Islet of Langerhans (tissue), 1 donor: ENCODE measurements at regions not wholly inside any gene's neighbourhood (a gene's known extent, or its start where the extent isn't known, plus 50 kb on each side); places are given as distances from the start of the nearest gene placed in this dataset.
"Not testable (repeated sequence)": the region's sequence is repeated elsewhere in the genome, so short reads cannot be mapped to it uniquely, and the experiment has no call there.

Experiments used
- FAIRE-seq: peaks from one replicate; lab custom pipeline; 2011; peaks lifted over from hg19 to GRCh38; lab: Jason Lieb, UNC

GRCh38 chr1:147103416-147104155, 68.7 kb downstream of the PRKAB2 start:
- FAIRE-seq = not testable (repeated sequence)

GRCh38 chr1:147099192-147099591, 73.1 kb downstream of the PRKAB2 start:
- no peak for FAIRE-seq

DNA sequence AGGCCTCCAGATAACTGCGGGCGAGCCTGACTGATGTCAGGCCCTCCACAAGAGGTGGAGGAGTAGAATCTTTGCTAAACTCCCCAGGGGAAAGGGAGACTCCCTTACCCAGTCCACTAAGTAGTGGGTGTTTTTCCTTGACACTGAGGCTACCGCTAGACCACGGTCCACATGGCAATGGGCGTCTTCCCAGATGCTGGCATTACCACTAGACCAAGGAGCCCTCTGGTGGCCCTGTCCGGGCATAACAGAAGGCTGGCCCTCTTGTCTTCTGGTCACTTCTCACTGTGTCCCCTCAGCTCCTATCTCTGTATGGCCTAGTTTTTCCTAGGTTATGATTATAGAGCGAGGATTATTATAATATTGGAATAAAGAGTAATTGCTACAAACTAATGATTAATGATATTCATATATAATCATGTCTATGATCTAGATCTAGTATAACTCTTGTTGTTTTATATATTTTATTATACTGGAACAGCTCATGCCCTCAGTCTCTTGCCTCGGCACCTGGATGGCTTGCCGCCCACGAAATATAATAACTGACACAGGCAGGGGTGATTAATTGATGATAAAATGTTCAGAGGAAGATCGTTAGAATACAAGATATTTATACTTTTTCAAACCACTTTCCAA, 73.8 kb downstream of the PRKAB2 start:
- FAIRE-seq = not testable (repeated sequence)

GRCh38 chr1:147095691-147096090, 76.6 kb downstream of the PRKAB2 start:
- no peak for FAIRE-seq

GRCh38 chr1:147091801-147092200, 80.5 kb downstream of the PRKAB2 start:
- no peak for FAIRE-seq

- no peak for FAIRE-seq
These were observed 82.8 kb downstream of the PRKAB2 start for GRCh38 chr1:147089457-147089856.

- FAIRE-seq = no peak
These were observed 86.1 kb downstream of the PRKAB2 start for GRCh38 chr1:147086129-147086528.

DNA sequence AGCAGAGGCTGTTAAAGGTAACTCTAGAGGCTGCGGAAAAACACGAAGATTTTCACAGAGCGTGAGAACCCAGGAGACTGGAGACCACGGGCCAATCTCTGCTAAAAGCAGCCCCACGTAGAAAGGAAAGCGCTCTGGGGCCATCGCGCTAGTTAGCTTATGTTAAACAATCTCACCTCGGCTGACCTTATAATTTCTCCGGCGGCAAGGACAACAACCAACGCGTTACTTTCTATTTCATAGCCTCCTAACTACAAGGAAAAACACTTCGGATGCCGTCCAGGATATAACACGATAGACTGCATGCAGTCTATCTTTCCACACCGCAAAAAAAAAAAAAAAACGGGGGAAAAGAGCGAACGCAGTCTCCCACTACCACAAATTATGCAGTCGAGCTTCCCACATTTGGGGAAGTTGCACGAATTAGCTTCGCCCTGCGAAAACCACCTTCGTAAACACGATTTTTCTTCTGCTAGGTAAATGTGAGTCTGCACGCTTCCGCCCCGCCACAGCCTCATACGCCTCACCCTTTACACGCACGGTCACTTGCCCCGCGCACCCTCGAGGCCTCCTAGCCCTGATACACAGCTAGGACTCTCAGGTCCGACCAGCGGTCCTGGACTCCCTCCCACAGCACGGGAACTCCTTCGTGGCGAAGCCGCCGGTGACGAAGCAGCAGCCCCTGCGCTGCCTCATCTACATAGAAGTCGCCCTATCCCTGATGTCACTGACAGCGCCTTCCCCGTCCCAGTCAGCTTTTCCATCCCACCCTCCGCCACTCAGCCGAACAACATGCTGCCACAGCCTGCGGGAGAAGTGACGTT, 87.8 kb downstream of the PRKAB2 start:
- FAIRE-seq = no peak

- FAIRE-seq = no peak
These were observed 88.4 kb downstream of the PRKAB2 start for GRCh38 chr1:147083919-147084272.

DNA sequence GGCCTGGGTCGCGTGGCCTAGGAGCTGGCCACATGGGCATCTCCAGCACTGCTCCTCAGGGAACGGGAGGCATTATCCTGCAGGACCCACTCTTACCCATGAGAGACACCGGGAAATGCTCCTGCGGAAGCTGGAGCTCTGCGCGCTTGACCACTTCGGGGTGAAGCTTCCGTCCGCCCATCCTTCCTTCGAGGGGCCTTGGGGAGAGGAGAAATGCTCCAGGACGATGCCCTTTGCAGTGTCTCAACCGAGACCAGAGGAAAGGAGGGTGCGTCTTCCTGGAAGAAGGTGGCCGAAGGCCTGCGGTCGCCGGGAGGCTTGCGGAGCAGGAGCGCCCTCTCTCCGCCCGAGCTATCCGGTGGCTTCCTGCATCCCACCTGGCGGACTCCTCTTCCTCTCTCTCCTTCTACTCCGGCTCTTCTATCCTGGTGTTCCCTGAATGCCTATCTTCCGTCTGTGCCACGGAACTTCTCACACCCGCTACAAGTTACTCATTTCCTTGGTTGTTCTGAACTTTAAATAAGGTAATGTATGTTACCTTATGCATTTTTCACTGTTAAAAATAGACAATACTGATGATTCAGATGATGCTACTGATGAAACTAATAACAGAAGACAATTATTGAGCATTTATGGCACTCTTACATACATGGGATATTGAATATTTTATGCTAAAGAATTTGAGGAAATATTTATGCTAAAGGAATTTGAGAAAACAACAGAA, 91.4 kb downstream of the PRKAB2 start:
- FAIRE-seq = no peak

- FAIRE-seq = no peak
These were observed 92.1 kb downstream of the PRKAB2 start for GRCh38 chr1:147080006-147080661.

DNA sequence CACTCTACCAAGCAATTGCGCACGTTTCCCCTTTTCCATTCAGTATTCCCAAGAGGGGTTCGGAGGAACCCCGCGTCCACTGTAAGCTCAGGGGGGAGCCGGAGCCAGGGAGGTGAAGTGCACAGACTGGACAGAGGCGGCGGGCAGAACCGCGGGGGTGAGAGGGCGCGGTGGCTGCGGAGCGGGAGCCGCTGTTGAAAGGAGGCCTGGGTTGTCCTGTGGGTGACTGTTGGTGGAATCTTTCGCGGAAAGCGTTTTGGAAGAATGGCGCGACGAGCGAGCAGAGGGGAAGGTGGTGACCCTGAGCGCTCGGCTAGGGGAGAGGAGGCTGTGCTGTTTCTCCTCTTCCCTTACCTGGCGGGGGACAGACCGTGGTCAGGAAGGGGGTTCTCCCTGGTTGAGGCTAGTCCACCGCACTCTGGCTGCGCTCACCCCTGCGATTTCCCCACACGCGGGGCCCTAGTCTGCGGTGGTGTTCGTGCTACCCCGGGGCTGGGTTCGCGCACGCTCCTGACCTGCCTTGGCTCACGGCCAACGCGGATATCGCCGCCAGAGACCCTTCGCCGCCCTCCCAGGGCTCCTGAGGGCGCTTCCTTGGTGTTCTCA, 92.8 kb downstream of the PRKAB2 start:
- no peak for FAIRE-seq

DNA sequence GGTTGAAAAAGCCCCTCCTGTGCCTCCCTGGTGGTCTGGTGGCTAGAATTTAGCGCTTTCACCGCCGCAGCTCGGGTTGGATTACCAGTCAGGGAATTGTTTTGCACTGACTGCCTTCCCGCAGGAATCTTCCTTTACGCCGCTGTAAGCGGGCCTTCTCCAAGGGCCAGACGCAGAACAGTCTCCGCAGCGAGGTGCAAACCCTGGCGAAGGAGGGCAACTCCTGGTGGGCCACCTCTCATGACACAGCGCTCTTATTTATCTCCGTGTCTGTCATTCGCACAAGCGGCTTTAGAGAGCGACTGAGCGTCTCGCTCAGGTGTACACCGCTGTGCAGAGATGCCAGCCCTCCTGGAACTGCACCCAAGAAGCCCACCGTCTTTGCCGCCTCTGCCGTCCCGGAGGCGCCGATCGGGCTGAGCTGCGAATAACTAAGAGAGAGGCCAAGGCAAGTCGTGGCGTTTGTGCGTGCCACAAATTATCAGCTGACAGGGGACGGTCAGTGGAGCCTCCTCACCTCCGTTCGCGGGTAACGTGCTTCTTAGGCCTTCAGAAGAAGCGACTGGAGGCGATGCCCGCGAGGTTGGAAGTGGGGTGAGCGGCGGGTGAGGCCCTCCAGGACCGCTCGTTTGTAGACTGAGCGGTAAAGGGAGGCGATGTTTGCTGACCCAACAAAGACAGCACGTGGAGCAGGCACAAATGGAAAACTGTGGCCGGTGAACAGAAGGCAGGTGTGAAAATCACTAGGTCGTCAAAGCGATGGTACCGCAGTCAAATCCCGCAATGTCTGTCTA, 93.5 kb downstream of the PRKAB2 start:
- FAIRE-seq = no peak

GRCh38 chr1:147077936-147078605, 94.2 kb downstream of the PRKAB2 start:
- no peak for FAIRE-seq

DNA sequence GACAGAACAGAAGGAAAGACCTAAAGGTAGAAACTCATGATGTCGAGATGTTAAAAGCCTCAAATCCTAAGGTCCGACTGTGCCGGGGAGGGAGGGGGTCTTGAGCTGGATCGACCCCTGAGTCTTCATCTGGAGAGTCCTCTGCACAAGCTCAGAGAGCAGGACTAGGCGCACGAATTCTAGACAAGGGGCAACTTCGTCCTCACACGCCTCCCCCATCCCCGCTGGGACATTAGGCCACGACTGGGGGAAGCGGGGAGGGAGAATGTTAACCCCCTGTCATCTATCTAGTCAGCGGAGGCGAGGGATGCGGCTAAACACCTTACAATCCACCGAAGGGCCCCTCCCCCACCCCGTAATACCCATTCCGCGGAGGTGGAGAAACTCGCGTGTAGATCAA, 94.7 kb downstream of the PRKAB2 start:
- FAIRE-seq = no peak

- FAIRE-seq = no peak
These were observed 95.2 kb downstream of the PRKAB2 start for GRCh38 chr1:147077081-147077480.

GRCh38 chr1:147076442-147076841, 95.8 kb downstream of the PRKAB2 start:
- no peak for FAIRE-seq

DNA sequence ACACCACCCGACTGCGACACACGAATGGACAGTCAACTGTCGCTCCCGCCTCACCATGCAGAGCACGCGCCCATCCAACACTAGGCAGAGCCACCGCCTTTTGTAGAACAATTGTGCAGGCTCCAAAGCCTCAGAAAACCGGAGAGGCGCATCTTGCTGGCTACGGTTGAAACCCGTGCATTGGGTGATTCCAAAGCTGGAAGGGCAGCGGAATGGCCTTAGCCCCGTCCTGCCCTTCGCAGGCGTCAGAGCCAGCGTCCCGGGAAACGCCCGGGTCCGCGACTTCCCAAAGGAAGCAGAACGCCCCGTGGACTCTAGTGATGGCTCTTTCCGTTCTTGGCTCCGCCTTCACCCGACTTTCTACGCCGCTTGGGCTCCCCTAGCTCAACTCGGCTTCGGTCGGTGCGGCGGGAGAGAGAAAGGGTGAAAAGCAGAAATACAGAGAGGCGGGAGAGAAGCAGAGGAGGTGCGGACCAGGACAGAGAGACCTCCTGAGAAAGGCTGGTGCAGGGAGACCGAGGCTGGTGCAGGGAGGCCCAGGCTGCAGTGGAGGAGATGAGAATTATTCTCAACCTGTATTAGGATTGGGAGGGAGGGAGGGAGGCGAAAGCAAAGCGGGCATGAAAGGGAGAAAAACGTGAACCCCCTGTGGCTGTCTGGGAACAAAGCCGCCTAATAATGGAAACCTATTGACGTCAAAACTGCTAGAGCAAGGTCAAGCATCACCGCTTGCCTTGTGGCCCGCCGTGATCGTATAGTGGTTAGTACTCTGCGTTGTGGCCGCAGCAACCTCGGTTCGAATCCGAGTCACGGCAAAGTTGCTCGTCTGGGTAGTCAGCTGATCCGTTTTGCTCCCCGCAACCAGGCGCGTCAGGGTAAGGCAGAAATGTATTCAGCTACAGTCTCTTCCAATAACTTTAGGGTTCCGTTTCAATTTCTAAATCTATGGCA, 99.5 kb downstream of the PRKAB2 start:
- FAIRE-seq = no peak

DNA sequence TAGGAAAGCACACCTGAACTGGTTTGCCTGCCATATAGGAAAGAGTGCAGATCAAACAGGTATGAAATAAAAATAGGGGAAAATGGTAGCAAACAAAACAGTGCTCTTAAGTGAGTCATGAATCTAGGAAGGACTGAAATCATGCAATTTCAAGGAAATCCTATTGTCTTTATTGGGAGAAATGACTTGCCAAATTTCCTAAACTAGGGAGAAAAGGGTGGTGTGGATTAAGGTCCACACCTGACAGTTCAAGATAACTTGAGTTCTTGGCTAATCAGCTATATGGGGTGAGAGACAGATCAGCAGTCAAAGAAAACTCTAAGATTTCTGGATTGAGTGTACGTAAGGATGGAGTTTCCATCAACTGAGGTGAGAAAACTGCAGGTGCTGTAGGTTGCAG, 101.1 kb downstream of the PRKAB2 start:
- no peak for FAIRE-seq
